GM12872 (cell line): ENCODE measurements at regions not wholly inside any gene's neighbourhood (a gene's known extent, or its start where the extent isn't known, plus 50 kb on each side); places are given as distances from the start of the nearest gene placed in this dataset.

Experiments
- CTCF ChIP-seq: IDR thresholded peaks from 3 replicates; pipeline ENCODE4 v1.5.1; 2011; ENCODE audit warnings: low read depth, mild to moderate bottlenecking, low read length, moderate library complexity; ENCODE audit not compliant: insufficient read depth

- TF ChIP-seq CTCF: no peak
Observed at GRCh38 chr13:66087269-66087710, 1142.8 kb downstream of the PCDH9 start.

- TF ChIP-seq CTCF: no peak
Observed at GRCh38 chr13:66077132-66077689, 1152.9 kb downstream of the PCDH9 start.

GRCh38 chr13:66076417-66076816 lies 1153.7 kb downstream of the PCDH9 start:
- TF ChIP-seq CTCF: no peak

- TF ChIP-seq CTCF: no peak
Observed at GRCh38 chr13:66074018-66074615, 1156.0 kb downstream of the PCDH9 start.

GRCh38 chr13:66071608-66072007 lies 1158.5 kb downstream of the PCDH9 start:
- no peak for TF ChIP-seq CTCF

GRCh38 chr13:66071029-66071428 lies 1159.1 kb downstream of the PCDH9 start:
- no peak for TF ChIP-seq CTCF

- no peak for TF ChIP-seq CTCF
Observed at GRCh38 chr13:66069570-66069969, 1160.6 kb downstream of the PCDH9 start.
